Erythroblast (primary cell): ENCODE measurements at regions not wholly inside any gene's neighbourhood (a gene's known extent, or its start where the extent isn't known, plus 50 kb on each side); places are given as distances from the start of the nearest gene placed in this dataset.
"Not testable (repeated sequence)": the region's sequence is repeated elsewhere in the genome, so short reads cannot be mapped to it uniquely, and the experiment has no call there.

Experiments
- DNase-seq, 2 experiments: peaks; one replicate each; lab custom pipeline; 2025; lab: John Stamatoyannopoulos, UW
- GATA1 ChIP-seq: IDR thresholded peaks from 2 replicates; pipeline ENCODE4 v1.6.1; 2011; ENCODE audit warnings: low read depth, mild to moderate bottlenecking, control low read depth, low read length, moderate library complexity
- POLR2A ChIP-seq: IDR thresholded peaks from 2 replicates; pipeline ENCODE4 v1.6.1; 2011; ENCODE audit warnings: mild to moderate bottlenecking, low read length

- no peak for DNase-seq
- TF ChIP-seq GATA1 (no peak), POLR2A (no peak)
Observed at GRCh38 chr5:153939101-153939500, 99.6 kb downstream of the FAM114A2 start.

- TF ChIP-seq POLR2A (no peak), GATA1 (no peak)
- DNase-seq, result no peak
Observed at GRCh38 chr5:153938191-153938842, 100.4 kb downstream of the FAM114A2 start.

GRCh38 chr5:153937661-153938060 is 101.0 kb downstream of the FAM114A2 start:
- no peak for TF ChIP-seq GATA1
- no peak for TF ChIP-seq POLR2A
- no peak for DNase-seq

- not testable (repeated sequence) for DNase-seq
Observed at GRCh38 chr5:153935151-153935550, 103.6 kb downstream of the FAM114A2 start.

GRCh38 chr5:153926201-153926600 is 112.5 kb downstream of the FAM114A2 start:
- TF ChIP-seq POLR2A, result no peak
- TF ChIP-seq GATA1, result no peak
- DNase-seq, result no peak

- TF ChIP-seq GATA1 (no peak), POLR2A (no peak)
- DNase-seq, result no peak
Observed at GRCh38 chr5:153919161-153919560, 119.5 kb downstream of the FAM114A2 start.

GRCh38 chr5:153907170-153907775 is 131.4 kb downstream of the FAM114A2 start:
- TF ChIP-seq POLR2A (no peak), GATA1 (no peak)
- DNase-seq, result no peak

GRCh38 chr5:153905219-153905618 is 133.5 kb downstream of the FAM114A2 start:
- no peak for DNase-seq
- TF ChIP-seq GATA1, result no peak
- no peak for TF ChIP-seq POLR2A

GRCh38 chr5:153903321-153903720 is 135.4 kb downstream of the FAM114A2 start:
- TF ChIP-seq POLR2A (no peak), GATA1 (no peak)

GRCh38 chr5:153902016-153902415 is 136.7 kb downstream of the FAM114A2 start:
- TF ChIP-seq GATA1 (no peak), POLR2A (no peak)
- DNase-seq, result no peak

More at GRCh38 chr5:153903321-153903720, 135.4 kb downstream of the FAM114A2 start:
- DNase-seq, result no peak

- TF ChIP-seq GATA1, result no peak
- no peak for TF ChIP-seq POLR2A
- DNase-seq, result no peak
Observed at GRCh38 chr5:153901449-153901848, 137.3 kb downstream of the FAM114A2 start.

GRCh38 chr5:153900703-153901395 is 137.9 kb downstream of the FAM114A2 start:
- DNase-seq, result no peak

GRCh38 chr5:153899746-153900145 is 139.0 kb downstream of the FAM114A2 start:
- no peak for TF ChIP-seq GATA1
- no peak for TF ChIP-seq POLR2A
- DNase-seq, result no peak

More at GRCh38 chr5:153900703-153901395, 137.9 kb downstream of the FAM114A2 start:
- TF ChIP-seq POLR2A (no peak), GATA1 (no peak)

GRCh38 chr5:153896701-153897100 is 142.0 kb downstream of the FAM114A2 start:
- no peak for DNase-seq

More at GRCh38 chr5:153896701-153897100, 142.0 kb downstream of the FAM114A2 start:
- TF ChIP-seq GATA1, result no peak
- TF ChIP-seq POLR2A, result no peak
